ENCODE measurements at regions not wholly inside any gene's neighbourhood (a gene's known extent, or its start where the extent isn't known, plus 50 kb on each side); places are given as distances from the start of the nearest gene placed in this dataset.

DNA sequence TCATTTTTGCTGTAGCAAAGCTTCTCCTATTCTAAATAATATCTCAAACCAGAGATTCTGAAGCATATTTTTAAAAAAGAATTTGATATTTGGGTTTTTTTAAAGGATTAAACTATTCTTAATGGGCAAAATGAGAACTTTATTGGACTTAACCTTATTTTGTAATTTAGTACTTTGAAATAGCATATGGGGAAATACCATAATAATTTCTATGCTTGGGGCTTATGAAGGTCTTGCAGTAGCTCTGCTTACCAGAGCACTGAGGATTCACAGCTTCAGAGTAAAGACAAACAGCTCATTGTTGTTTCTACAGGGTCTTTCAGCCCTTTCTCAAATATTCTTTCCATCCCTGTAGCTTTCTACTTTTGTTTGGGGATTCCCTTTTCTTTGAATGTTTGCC lies 111.2 kb upstream of the ZNF648 start:
- TF ChIP-seq EZH2phosphoT487 (IDR thresholded peaks at IDR 0.05; ENCODE audit: borderline replicate concordance) = no peak
- no peak for TF ChIP-seq YY1 (IDR thresholded peaks at IDR 0.05; ENCODE audit: extremely low read depth, insufficient replicate concordance, low read depth, low read length)
- TF ChIP-seq, protein P1, sequence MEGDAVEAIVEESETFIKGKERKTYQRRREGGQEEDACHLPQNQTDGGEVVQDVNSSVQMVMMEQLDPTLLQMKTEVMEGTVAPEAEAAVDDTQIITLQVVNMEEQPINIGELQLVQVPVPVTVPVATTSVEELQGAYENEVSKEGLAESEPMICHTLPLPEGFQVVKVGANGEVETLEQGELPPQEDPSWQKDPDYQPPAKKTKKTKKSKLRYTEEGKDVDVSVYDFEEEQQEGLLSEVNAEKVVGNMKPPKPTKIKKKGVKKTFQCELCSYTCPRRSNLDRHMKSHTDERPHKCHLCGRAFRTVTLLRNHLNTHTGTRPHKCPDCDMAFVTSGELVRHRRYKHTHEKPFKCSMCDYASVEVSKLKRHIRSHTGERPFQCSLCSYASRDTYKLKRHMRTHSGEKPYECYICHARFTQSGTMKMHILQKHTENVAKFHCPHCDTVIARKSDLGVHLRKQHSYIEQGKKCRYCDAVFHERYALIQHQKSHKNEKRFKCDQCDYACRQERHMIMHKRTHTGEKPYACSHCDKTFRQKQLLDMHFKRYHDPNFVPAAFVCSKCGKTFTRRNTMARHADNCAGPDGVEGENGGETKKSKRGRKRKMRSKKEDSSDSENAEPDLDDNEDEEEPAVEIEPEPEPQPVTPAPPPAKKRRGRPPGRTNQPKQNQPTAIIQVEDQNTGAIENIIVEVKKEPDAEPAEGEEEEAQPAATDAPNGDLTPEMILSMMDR (IDR thresholded peaks at IDR 0.05 in 2 of 3, conservative IDR thresholded peaks at IDR 0.05 in 1 of 3; ENCODE audit: borderline replicate concordance in 1 of 3, insufficient read depth in 1 of 3, low read depth in 2 of 3, low read length in 2 of 3) = no peak
- no peak for TF ChIP-seq EZH2 (IDR thresholded peaks at IDR 0.05)
- no peak for TF ChIP-seq CEBPB (IDR thresholded peaks at IDR 0.05; ENCODE audit: low read depth)
- TF ChIP-seq POLR2A (IDR thresholded peaks at IDR 0.05; ENCODE audit: borderline replicate concordance, extremely low read depth, insufficient read depth, insufficient read length) = no peak
- no peak for TF ChIP-seq RAD21 (IDR thresholded peaks at IDR 0.05; ENCODE audit: low read depth)
- TF ChIP-seq TCF7L2 (IDR thresholded peaks at IDR 0.05; ENCODE audit: borderline replicate concordance, extremely low read depth, insufficient read depth, insufficient read length) = no peak
- no peak for TF ChIP-seq POLR2AphosphoS5 (IDR thresholded peaks at IDR 0.05; ENCODE audit: low read depth, low read length)
- no peak for TF ChIP-seq SRF (IDR thresholded peaks at IDR 0.05; ENCODE audit: low read depth)
- TF ChIP-seq JUND (IDR thresholded peaks at IDR 0.05) = no peak
- TF ChIP-seq, protein P2, sequence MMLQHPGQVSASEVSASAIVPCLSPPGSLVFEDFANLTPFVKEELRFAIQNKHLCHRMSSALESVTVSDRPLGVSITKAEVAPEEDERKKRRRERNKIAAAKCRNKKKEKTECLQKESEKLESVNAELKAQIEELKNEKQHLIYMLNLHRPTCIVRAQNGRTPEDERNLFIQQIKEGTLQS (IDR thresholded peaks at IDR 0.05) = no peak

Data from HCT116 (cell line).